ENCODE measurements at regions not wholly inside any gene's neighbourhood (a gene's known extent, or its start where the extent isn't known, plus 50 kb on each side); places are given as distances from the start of the nearest gene placed in this dataset.

GRCh38 chr10:2650328-2650727, 417.0 kb upstream of the PFKP start:
- DNase-seq (no peak), ATAC-seq (no peak)
- Histone ChIP-seq H3F3A (ENCODE audit: low read length, unreplicated experiment) (no peaks in the 10 kb centered on the region), H2AFZ (ENCODE audit: low read length) (no peak overlapping the region), H3K27me3 (ENCODE audit: low read length) (no peaks in the 10 kb centered on the region), H3K9ac (ENCODE audit: low read length) (no peak overlapping the region), H3K4me1 (ENCODE audit: insufficient read depth, low read length) (no peaks in the 10 kb centered on the region), H3K36me3 (ENCODE audit: low read depth, low read length) (no peaks in the 10 kb centered on the region), H3K9me2 (replicated peaks; ENCODE audit: low read length) (no peaks in the 10 kb centered on the region), H3K27ac (ENCODE audit: low read length) (no peak overlapping the region), H3K4me2 (ENCODE audit: low read length) (no peak overlapping the region), H3K4me3 (ENCODE audit: low read length) (no peak overlapping the region), H3K79me2 (ENCODE audit: low read length) (no peaks in the 10 kb centered on the region), H4K20me1 (ENCODE audit: low read length) (no peaks in the 10 kb centered on the region), H3K9me3 (ENCODE audit: low read length) (no peaks in the 10 kb centered on the region)
- TF ChIP-seq EZH2phosphoT487 (IDR thresholded peaks at IDR 0.05; ENCODE audit: borderline replicate concordance, low read length) (no peak), CTCF (conservative IDR thresholded peaks at IDR 0.05; ENCODE audit: low read depth, low read length) (no peak), EZH2 (IDR thresholded peaks at IDR 0.05; ENCODE audit: low read length, unreplicated experiment) (no peak)
- ChIA-PET POLR2A (ENCODE audit: unreplicated experiment) (no interaction called here), CTCF (no interaction called here)
- no TSS peak for BruUV-seq (replicated peaks)
- intact Hi-C loops (cut with micrococcal nuclease): no loop called here

- TF ChIP-seq EZH2phosphoT487 (IDR thresholded peaks at IDR 0.05; ENCODE audit: borderline replicate concordance, low read length): no peak
- H3K27ac ChIP-seq (ENCODE audit: low read length): no peak overlapping the region
- ChIA-PET CTCF (no interaction called here), POLR2A (ENCODE audit: unreplicated experiment) (no interaction called here)
- no peaks in the 10 kb centered on the region for H3K27me3 ChIP-seq (ENCODE audit: low read length)
- H3F3A ChIP-seq (ENCODE audit: low read length, unreplicated experiment): no peaks in the 10 kb centered on the region
- intact Hi-C loops (cut with micrococcal nuclease): no loop called here
- no peak overlapping the region for H3K9ac ChIP-seq (ENCODE audit: low read length)
- H4K20me1 ChIP-seq (ENCODE audit: low read length): no peaks in the 10 kb centered on the region
- H3K4me3 ChIP-seq (ENCODE audit: low read length): no peak overlapping the region
- ATAC-seq (no peak), DNase-seq (no peak)
- no peaks in the 10 kb centered on the region for H3K36me3 ChIP-seq (ENCODE audit: low read depth, low read length)
- H3K79me2 ChIP-seq (ENCODE audit: low read length): no peaks in the 10 kb centered on the region
- BruUV-seq (replicated peaks): no TSS peak
- H3K4me1 ChIP-seq (ENCODE audit: insufficient read depth, low read length): no peaks in the 10 kb centered on the region
- H2AFZ ChIP-seq (ENCODE audit: low read length): no peak overlapping the region
- H3K9me3 ChIP-seq (ENCODE audit: low read length): no peaks in the 10 kb centered on the region
- no peak overlapping the region for H3K4me2 ChIP-seq (ENCODE audit: low read length)
- H3K9me2 ChIP-seq (replicated peaks; ENCODE audit: low read length): no peaks in the 10 kb centered on the region
Measured at GRCh38 chr10:2641028-2641427, 426.3 kb upstream of the PFKP start.

- no peak overlapping the region for H3K27ac ChIP-seq (ENCODE audit: low read length)
Measured at GRCh38 chr10:2633630-2634029, 433.7 kb upstream of the PFKP start.

More at GRCh38 chr10:2633630-2634029, 433.7 kb upstream of the PFKP start:
- Histone ChIP-seq H3K9me3 (ENCODE audit: low read length) (no peaks in the 10 kb centered on the region), H3K36me3 (ENCODE audit: low read depth, low read length) (no peaks in the 10 kb centered on the region), H3F3A (ENCODE audit: low read length, unreplicated experiment) (no peaks in the 10 kb centered on the region), H3K27me3 (ENCODE audit: low read length) (no peaks in the 10 kb centered on the region), H4K20me1 (ENCODE audit: low read length) (no peaks in the 10 kb centered on the region), H2AFZ (ENCODE audit: low read length) (no peak overlapping the region), H3K9me2 (replicated peaks; ENCODE audit: low read length) (no peaks in the 10 kb centered on the region), H3K4me2 (ENCODE audit: low read length) (no peak overlapping the region), H3K4me3 (ENCODE audit: low read length) (no peak overlapping the region), H3K4me1 (ENCODE audit: insufficient read depth, low read length) (no peaks in the 10 kb centered on the region), H3K79me2 (ENCODE audit: low read length) (no peaks in the 10 kb centered on the region), H3K9ac (ENCODE audit: low read length) (no peak overlapping the region)
- BruUV-seq (replicated peaks): no TSS peak
- TF ChIP-seq EZH2phosphoT487 (IDR thresholded peaks at IDR 0.05; ENCODE audit: borderline replicate concordance, low read length) (no peak), EZH2 (IDR thresholded peaks at IDR 0.05; ENCODE audit: low read length, unreplicated experiment) (no peak), CTCF (conservative IDR thresholded peaks at IDR 0.05; ENCODE audit: low read depth, low read length) (no peak)
- intact Hi-C loops (cut with micrococcal nuclease): no loop called here
- POLR2A ChIA-PET (ENCODE audit: unreplicated experiment): no interaction called here
- DNase-seq: no peak
- CTCF ChIA-PET: no interaction called here
- no peak for ATAC-seq

Measured in PC-3 (cell line).